OCI-LY3 (cell line): ENCODE measurements at regions not wholly inside any gene's neighbourhood (a gene's known extent, or its start where the extent isn't known, plus 50 kb on each side); places are given as distances from the start of the nearest gene placed in this dataset.

ENCODE experiments used
- CTCF ChIP-seq: fragments of 200-600, 300-600 bp; sonication (generic); IDR thresholded peaks from 2 replicates; pipeline ENCODE4 v1.5.1; 2014; ENCODE audit warnings: antibody characterized with exemption, low read length, low read depth
- EZH2phosphoT487 ChIP-seq: fragments of 200-600 bp; shearing (Covaris generic); IDR thresholded peaks from 2 replicates; pipeline ENCODE4 v1.6.1; 2018; ENCODE audit warnings: antibody characterized with exemption, mixed run types, low read depth

- TF ChIP-seq CTCF (no peak), EZH2phosphoT487 (no peak)
Observed at GRCh38 chrX:7545564-7545963, 297.4 kb upstream of the VCX start.
